GM10248 (cell line): ENCODE measurements at regions not wholly inside any gene's neighbourhood (a gene's known extent, or its start where the extent isn't known, plus 50 kb on each side); places are given as distances from the start of the nearest gene placed in this dataset.

Experiments used
- CTCF ChIA-PET: fragments of 300-600 bp; sonication (Branson Sonifier 250); formaldehyde crosslinking; extraction: SDS; loops from one replicate; lab custom pipeline; 2021; ENCODE audit warnings: antibody characterized with exemption; lab: Yijun Ruan, JAX
- POLR2A ChIA-PET: fragments of 350-650 bp; sonication (Branson Sonifier 250); formaldehyde crosslinking; extraction: SDS; loops from one replicate; lab custom pipeline; 2020; ENCODE audit warnings: antibody characterized with exemption; lab: Yijun Ruan, JAX
- DNase-seq: peaks from one replicate; pipeline ENCODE4 v3.0.0; 2012; ENCODE audit errors: extremely low spot score
- TF ChIP-seq, protein P1 (sequence below): IDR thresholded peaks from 2 replicates; pipeline ENCODE4 v1.5.1; 2012; ENCODE audit warnings: mild to moderate bottlenecking, low read depth; ENCODE audit errors: extremely low read depth, missing control alignments, control extremely low read depth

DNA sequence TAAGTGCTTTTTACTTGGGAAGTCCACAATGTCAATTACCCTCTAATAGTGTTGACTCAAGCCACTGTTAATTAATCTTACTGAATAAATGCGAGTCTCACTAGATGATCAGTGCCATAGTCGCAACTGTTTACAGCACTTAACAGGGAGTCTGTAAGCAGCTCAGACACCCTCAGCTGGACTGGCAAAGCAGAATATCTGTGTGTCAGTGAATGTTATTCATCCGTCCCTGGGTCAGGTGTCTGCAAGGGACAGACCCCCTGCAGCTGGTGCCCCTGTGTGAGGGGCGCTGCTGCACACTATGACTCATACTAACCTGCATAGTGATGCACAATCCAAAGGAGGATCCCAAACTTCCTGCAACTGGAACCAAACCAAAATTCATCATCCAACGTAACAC, 306.5 kb downstream of the HHIPL2 start:
- DNase-seq, result no peak
- ChIA-PET CTCF (interaction anchor here (1.5 to 1.7 kb wide), 2 partner anchors 9 to 10 kb away, joined by 3 to 8 read pairs; no protein-coding TSS in a partner anchor), POLR2A (no interaction called here)
- TF ChIP-seq, protein P1, sequence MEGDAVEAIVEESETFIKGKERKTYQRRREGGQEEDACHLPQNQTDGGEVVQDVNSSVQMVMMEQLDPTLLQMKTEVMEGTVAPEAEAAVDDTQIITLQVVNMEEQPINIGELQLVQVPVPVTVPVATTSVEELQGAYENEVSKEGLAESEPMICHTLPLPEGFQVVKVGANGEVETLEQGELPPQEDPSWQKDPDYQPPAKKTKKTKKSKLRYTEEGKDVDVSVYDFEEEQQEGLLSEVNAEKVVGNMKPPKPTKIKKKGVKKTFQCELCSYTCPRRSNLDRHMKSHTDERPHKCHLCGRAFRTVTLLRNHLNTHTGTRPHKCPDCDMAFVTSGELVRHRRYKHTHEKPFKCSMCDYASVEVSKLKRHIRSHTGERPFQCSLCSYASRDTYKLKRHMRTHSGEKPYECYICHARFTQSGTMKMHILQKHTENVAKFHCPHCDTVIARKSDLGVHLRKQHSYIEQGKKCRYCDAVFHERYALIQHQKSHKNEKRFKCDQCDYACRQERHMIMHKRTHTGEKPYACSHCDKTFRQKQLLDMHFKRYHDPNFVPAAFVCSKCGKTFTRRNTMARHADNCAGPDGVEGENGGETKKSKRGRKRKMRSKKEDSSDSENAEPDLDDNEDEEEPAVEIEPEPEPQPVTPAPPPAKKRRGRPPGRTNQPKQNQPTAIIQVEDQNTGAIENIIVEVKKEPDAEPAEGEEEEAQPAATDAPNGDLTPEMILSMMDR, result no peak

DNA sequence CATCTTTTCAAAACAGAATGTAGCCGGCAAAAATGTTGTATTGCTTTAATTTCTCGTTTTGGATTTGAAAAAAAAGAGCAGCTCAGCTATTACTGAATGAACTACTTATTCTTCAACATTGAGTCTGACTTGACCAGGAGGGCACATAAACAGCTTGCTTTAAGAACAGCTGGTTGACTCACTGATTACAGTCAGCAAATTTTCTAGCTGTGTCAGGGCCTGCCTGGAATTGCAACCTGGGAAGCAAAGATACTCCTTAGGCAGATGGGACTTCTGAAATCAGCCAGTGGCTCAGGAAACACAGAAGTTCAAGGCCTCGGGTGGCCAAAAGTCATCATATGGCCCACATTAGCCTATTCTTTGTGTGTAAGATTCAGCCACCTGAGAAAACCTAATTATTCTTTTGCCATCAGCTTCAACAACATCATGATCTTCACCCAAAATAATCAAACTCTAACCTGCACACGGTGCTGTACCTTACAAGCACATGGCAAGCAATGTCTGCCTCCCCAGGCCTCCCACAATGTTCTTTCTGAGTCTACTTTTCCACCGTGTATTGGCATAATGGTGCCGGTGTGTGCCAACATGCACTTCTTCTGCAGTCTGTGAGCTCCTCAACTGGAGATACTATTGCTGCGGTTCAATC, 307.2 kb downstream of the HHIPL2 start:
- ChIA-PET CTCF (interaction anchor here (1.5 to 1.7 kb wide), 2 partner anchors 9 to 10 kb away, joined by 3 to 8 read pairs; no protein-coding TSS in a partner anchor), POLR2A (no interaction called here)
- DNase-seq, result no peak
- TF ChIP-seq, protein P1, result no peak

DNA sequence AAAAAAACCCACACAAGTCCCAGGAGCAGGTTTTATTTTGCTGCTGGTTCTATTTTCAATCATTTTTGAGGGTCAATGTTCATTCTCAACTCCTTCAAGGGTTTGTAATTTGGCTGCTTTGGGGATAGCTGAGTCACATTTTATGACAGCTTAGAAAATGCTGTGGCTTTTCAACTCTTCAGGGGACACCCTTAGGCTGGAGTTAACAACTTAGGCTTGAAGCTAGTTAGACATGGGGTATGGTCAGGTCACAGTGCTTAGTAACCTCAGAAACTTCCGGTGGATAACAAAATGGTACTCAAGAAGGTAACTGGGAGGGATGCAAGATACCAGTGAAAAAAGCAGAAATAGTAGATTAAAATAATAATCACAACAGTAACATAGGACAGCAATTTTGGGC, 308.8 kb downstream of the HHIPL2 start:
- DNase-seq, result no peak
- ChIA-PET POLR2A (no interaction called here), CTCF (no interaction called here)
- TF ChIP-seq, protein P1, result no peak

DNA sequence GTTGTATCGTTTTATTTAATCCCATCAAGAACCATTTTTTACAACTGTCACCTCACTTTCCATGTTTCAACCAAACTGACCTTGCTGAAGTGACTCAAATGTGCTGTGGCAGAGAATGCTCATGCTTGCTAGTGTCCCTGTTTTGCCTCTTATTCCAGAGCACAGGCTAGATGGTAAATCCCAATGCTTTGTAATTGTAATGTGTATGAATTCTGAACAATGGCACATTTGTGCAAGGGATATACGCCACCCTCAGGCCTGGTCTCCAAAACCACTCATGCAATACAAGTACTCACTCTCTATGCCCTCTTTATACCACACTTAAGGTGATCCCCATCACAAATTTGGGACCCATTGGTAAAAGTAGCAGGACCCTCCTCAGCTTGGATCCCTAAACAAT, 313.6 kb downstream of the HHIPL2 start:
- TF ChIP-seq, protein P1, result no peak
- no peak for DNase-seq
- ChIA-PET CTCF (interaction anchor here (1.3 kb wide), 1 partner anchor 33 kb away, joined by 3 read pairs; no protein-coding TSS in a partner anchor), POLR2A (no interaction called here)

DNA sequence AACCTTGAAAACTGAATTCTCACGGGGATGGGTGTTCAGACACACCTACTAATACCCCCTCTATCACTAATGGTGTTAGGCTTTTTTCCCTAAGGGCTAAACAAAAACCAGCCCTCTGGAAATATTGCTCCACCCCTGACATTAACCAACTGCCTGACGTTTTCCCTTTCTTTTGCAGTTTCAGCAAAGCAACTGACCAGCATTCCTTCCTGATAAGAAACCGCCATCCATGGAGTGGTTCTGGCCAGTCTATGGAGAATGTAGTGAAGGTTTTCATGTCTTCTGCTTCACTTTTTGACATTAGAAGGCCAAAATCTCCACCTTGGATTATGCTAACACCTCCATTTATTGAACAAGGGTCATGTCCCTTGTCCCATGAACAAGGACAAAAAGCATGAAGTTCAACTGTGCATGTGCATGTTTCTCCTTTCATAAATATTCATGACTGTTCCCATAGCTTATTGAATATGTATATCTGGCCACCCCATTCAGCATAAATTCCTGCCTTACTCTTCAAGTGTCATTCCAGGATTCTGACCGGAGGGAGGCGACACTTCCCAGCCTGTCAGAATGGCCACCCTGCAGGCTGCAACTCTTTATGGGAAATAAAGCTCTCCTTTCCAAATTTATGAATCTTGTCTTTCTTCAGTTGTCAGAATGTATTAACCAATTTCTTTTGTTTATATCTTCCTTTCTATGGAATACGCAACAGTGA, 314.3 kb downstream of the HHIPL2 start:
- CTCF ChIA-PET, result interaction anchor here (1.3 kb wide), 1 partner anchor 33 kb away, joined by 3 read pairs; no protein-coding TSS in a partner anchor
- DNase-seq, result no peak
- POLR2A ChIA-PET, result no interaction called here
- TF ChIP-seq, protein P1, result no peak

DNA sequence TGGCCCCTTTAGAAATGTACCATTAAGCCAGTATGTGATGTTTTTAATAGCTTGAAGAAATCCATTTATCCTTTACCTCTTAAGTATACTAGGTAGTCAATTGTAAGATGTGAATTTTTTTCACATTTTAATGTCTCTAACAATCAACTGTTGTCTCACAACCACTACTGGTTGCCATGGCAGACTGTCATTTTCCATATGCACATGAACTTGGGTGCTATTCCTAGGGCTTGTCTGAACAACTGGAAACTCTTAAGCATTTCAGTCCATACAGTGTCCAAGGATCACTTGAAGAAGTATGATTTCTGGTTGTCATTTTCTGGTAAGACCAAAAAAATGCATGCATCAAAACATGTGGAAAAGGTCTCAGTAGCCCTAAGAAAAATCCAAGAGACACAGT, 315.1 kb downstream of the HHIPL2 start:
- DNase-seq, result no peak
- TF ChIP-seq, protein P1, result no peak
- ChIA-PET CTCF (no interaction called here), POLR2A (no interaction called here)
